ENCODE measurements at regions not wholly inside any gene's neighbourhood (a gene's known extent, or its start where the extent isn't known, plus 50 kb on each side); places are given as distances from the start of the nearest gene placed in this dataset.

DNA sequence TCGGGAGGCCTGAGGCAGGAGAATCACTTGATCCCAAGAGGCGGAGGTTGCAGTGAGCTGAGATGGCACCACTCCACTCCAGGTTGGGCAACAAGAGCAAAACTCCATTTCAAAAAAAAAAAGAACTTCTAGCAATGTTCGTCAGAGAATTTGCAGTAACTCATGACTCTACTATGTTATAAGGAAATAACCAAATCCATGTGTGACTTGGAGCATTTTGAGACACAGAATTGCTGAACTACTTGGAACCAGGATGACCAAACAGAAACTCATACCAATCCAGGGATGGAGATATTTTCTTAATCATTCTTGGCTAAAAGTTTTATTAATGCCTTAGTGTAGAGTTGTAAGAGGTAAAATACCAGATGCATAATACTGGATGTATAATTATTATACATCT lies 99.9 kb upstream of the BNC2 start:
- no peak overlapping the region for H2BK15ac ChIP-seq (ENCODE audit: low read depth, low read length)
- no peaks in the 10 kb centered on the region for H3K79me1 ChIP-seq (ENCODE audit: low read depth in 1 of 2, low read length in 2 of 2)
- H4K5ac ChIP-seq (ENCODE audit: low read depth, low read length), result no peak overlapping the region
- H2BK120ac ChIP-seq (ENCODE audit: low read depth, low read length), result no peak overlapping the region
- H2AFZ ChIP-seq (replicated peaks; ENCODE audit: low read length, poor library complexity), result no peak overlapping the region
- no peaks in the 10 kb centered on the region for H4K20me1 ChIP-seq (ENCODE audit: insufficient read depth, low read length)
- CTCF ChIA-PET, result no interaction called here
- dilution Hi-C loops (cut with HindIII; ENCODE audit: low sequenced_read_pairs, unreplicated experiment), result no loop called here
- intact Hi-C loops (cut with micrococcal nuclease), result no loop called here
- TF ChIP-seq, protein P1, sequence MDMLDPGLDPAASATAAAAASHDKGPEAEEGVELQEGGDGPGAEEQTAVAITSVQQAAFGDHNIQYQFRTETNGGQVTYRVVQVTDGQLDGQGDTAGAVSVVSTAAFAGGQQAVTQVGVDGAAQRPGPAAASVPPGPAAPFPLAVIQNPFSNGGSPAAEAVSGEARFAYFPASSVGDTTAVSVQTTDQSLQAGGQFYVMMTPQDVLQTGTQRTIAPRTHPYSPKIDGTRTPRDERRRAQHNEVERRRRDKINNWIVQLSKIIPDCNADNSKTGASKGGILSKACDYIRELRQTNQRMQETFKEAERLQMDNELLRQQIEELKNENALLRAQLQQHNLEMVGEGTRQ (IDR thresholded peaks at IDR 0.05; ENCODE audit: low read depth, low read length), result no peak
- no peak for TF ChIP-seq FOS (IDR thresholded peaks at IDR 0.05; ENCODE audit: low read depth, low read length)
- TF ChIP-seq POLR2A (IDR thresholded peaks at IDR 0.05; ENCODE audit: low read depth, low read length), result no peak
- TF ChIP-seq CHD1 (IDR thresholded peaks at IDR 0.05; ENCODE audit: low read depth, low read length), result no peak
- TF ChIP-seq CEBPB (IDR thresholded peaks at IDR 0.05; ENCODE audit: low read depth, low read length), result no peak
- TF ChIP-seq NFE2L2 (IDR thresholded peaks at IDR 0.05; ENCODE audit: low read depth, low read length), result no peak
- TF ChIP-seq MXI1 (IDR thresholded peaks at IDR 0.05; ENCODE audit: borderline replicate concordance, low read depth, low read length), result no peak
- TF ChIP-seq, protein P2, sequence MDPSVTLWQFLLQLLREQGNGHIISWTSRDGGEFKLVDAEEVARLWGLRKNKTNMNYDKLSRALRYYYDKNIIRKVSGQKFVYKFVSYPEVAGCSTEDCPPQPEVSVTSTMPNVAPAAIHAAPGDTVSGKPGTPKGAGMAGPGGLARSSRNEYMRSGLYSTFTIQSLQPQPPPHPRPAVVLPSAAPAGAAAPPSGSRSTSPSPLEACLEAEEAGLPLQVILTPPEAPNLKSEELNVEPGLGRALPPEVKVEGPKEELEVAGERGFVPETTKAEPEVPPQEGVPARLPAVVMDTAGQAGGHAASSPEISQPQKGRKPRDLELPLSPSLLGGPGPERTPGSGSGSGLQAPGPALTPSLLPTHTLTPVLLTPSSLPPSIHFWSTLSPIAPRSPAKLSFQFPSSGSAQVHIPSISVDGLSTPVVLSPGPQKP (IDR thresholded peaks at IDR 0.05; ENCODE audit: borderline replicate concordance, low read depth, low read length), result no peak
- no peak for TF ChIP-seq RAD21 (IDR thresholded peaks at IDR 0.05; ENCODE audit: low read length)
- TF ChIP-seq RFX5 (IDR thresholded peaks at IDR 0.05; ENCODE audit: low read depth, low read length), result no peak
- TF ChIP-seq, protein P3, sequence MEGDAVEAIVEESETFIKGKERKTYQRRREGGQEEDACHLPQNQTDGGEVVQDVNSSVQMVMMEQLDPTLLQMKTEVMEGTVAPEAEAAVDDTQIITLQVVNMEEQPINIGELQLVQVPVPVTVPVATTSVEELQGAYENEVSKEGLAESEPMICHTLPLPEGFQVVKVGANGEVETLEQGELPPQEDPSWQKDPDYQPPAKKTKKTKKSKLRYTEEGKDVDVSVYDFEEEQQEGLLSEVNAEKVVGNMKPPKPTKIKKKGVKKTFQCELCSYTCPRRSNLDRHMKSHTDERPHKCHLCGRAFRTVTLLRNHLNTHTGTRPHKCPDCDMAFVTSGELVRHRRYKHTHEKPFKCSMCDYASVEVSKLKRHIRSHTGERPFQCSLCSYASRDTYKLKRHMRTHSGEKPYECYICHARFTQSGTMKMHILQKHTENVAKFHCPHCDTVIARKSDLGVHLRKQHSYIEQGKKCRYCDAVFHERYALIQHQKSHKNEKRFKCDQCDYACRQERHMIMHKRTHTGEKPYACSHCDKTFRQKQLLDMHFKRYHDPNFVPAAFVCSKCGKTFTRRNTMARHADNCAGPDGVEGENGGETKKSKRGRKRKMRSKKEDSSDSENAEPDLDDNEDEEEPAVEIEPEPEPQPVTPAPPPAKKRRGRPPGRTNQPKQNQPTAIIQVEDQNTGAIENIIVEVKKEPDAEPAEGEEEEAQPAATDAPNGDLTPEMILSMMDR (conservative IDR thresholded peaks at IDR 0.05; ENCODE audit: low read depth, low read length), result no peak
- no peak for TF ChIP-seq MAFK (IDR thresholded peaks at IDR 0.05; ENCODE audit: low read depth, low read length)
- no peak for TF ChIP-seq BHLHE40 (IDR thresholded peaks at IDR 0.05; ENCODE audit: low read depth, low read length)
- no peak for TF ChIP-seq RCOR1 (IDR thresholded peaks at IDR 0.05; ENCODE audit: insufficient replicate concordance, low read length)
- TF ChIP-seq SMC3 (IDR thresholded peaks at IDR 0.05; ENCODE audit: low read depth, low read length), result no peak
- TF ChIP-seq MAZ (IDR thresholded peaks at IDR 0.05; ENCODE audit: borderline replicate concordance, low read depth, low read length), result no peak
- no peak overlapping the region for H3K56ac ChIP-seq (ENCODE audit: extremely low read depth, insufficient read depth, low read length)
- no peaks in the 10 kb centered on the region for H3K27me3 ChIP-seq (ENCODE audit: control insufficient read depth, insufficient read depth, low read length)
- no peaks in the 10 kb centered on the region for H3K36me3 ChIP-seq (ENCODE audit: control insufficient read depth, insufficient read depth, low read length)
- no CpG with 5 or more reads among the region's 3 CpGs for WGBS, 2 experiments (ENCODE audit: extremely low coverage in 2 of 2, insufficient read length in 1 of 2)
- POLR2A ChIA-PET (ENCODE audit: unreplicated experiment), result no interaction called here
- H2AK9ac ChIP-seq (replicated peaks; ENCODE audit: low read depth, low read length, poor library complexity), result no peak overlapping the region
- H3K14ac ChIP-seq (replicated peaks; ENCODE audit: low read depth, low read length), result no peak overlapping the region
- H3K23ac ChIP-seq (ENCODE audit: low read depth, low read length), result no peak overlapping the region
- no peak overlapping the region for H3K9ac ChIP-seq (ENCODE audit: low read depth, low read length)
- no peak overlapping the region for H2BK5ac ChIP-seq (ENCODE audit: low read depth, low read length, poor library complexity, severe bottlenecking)
- no peak overlapping the region for H2AK5ac ChIP-seq (ENCODE audit: low read depth, low read length)
- no peaks in the 10 kb centered on the region for H3K9me3 ChIP-seq (ENCODE audit: control insufficient read depth, insufficient read depth, low read length)
- no peaks in the 10 kb centered on the region for H3K9me1 ChIP-seq (ENCODE audit: insufficient read depth, low read length)
- H3K18ac ChIP-seq (ENCODE audit: low read depth, low read length), result no peak overlapping the region
- no peak overlapping the region for H2BK20ac ChIP-seq (ENCODE audit: low read depth, low read length)
- no peak overlapping the region for H3K4ac ChIP-seq (ENCODE audit: low read depth, low read length)
- H3K4me3 ChIP-seq (ENCODE audit: insufficient read depth, low read depth, low read length), result no peak overlapping the region
- in situ Hi-C loops (cut with MboI; ENCODE audit: low sequenced_read_pairs), result no loop called here
- no peak for DNase-seq
- H3K27ac ChIP-seq (ENCODE audit: insufficient read depth, low read length), result no peak overlapping the region
- no peaks in the 10 kb centered on the region for H3K4me1 ChIP-seq (ENCODE audit: control insufficient read depth, insufficient read depth, low read length)
- ATAC-seq (ENCODE audit: low read depth), result no peak
- no TSS peak for BruUV-seq (replicated peaks)
- H4K8ac ChIP-seq (ENCODE audit: low read depth in 2 of 2, low read length in 2 of 2), result no peak overlapping the region
- H3K4me2 ChIP-seq (ENCODE audit: low read depth, low read length), result no peak overlapping the region
- no peak overlapping the region for H4K91ac ChIP-seq (ENCODE audit: insufficient read depth, low read depth, low read length)

Data from IMR-90 (cell line).